CD4-positive, CD25-positive, alpha-beta regulatory T cell (primary cell): ENCODE measurements at regions not wholly inside any gene's neighbourhood (a gene's known extent, or its start where the extent isn't known, plus 50 kb on each side); places are given as distances from the start of the nearest gene placed in this dataset.
A peak's percentile ranks its signal among the peaks of the same experiment; 100 is the strongest.
"Not testable (repeated sequence)": the region's sequence is repeated elsewhere in the genome, so short reads cannot be mapped to it uniquely, and the experiment has no call there.

ENCODE experiments used
- ATAC-seq, 2 donors: fragments of 150-1000 bp; cut with Tn5 transposase; one replicate each; pipeline ENCODE4 v1.10.0; 2021; ENCODE audit warnings: low read depth in 2 of 2, moderate number of reproducible peaks in 2 of 2, moderate library complexity in 1 of 2
- DNase-seq, 3 donors: peaks; one replicate each; pipeline versions ENCODE4 v3.0.0 to v3.0.0-alpha.2; 2012 to 2022; ENCODE audit warnings: mixed read lengths in 1 of 3
- H3K27ac ChIP-seq: one replicate; pipeline ENCODE4 v1.7.0; 2013; ENCODE audit warnings: mild to moderate bottlenecking, low read length; ENCODE audit not compliant: insufficient read depth, poor library complexity, severe bottlenecking
- H3K27me3 ChIP-seq: one replicate; pipeline ENCODE4 v1.7.0; 2013; ENCODE audit warnings: low read length; ENCODE audit not compliant: control insufficient read depth, insufficient read depth
- H3K36me3 ChIP-seq: one replicate; pipeline ENCODE4 v1.7.0; 2013; ENCODE audit warnings: mild to moderate bottlenecking, low read length, moderate library complexity; ENCODE audit not compliant: control insufficient read depth, insufficient read depth
- H3K4me1 ChIP-seq: 2 replicates; pipeline ENCODE4 v1.7.0; 2013; ENCODE audit warnings: mild to moderate bottlenecking, low read length; ENCODE audit not compliant: insufficient read depth, control insufficient read depth, poor library complexity, severe bottlenecking
- H3K4me3 ChIP-seq: one replicate; pipeline ENCODE4 v1.7.0; 2013; ENCODE audit warnings: low read depth, mild to moderate bottlenecking, low read length, moderate library complexity
- H3K9me3 ChIP-seq, 2 experiments: 1 replicate in 1 of 2; 2 replicates in 1 of 2; pipeline ENCODE4 v1.7.0; 2013; ENCODE audit warnings: low read length in 2 of 2, mild to moderate bottlenecking in 1 of 2, moderate library complexity in 1 of 2; ENCODE audit not compliant: control insufficient read depth in 2 of 2
- H3K27ac Mint-ChIP-seq, 3 donors: one replicate each; pipeline ENCODE4 v1.8.0; 2020 to 2022; ENCODE audit warnings: mild to moderate bottlenecking in 3 of 3, mixed read lengths in 3 of 3, moderate library complexity in 2 of 3
- H3K27me3 Mint-ChIP-seq: one replicate; pipeline ENCODE4 v1.8.0; 2022; ENCODE audit warnings: mild to moderate bottlenecking, mixed read lengths
- H3K36me3 Mint-ChIP-seq: one replicate; pipeline ENCODE4 v1.8.0; 2020; ENCODE audit warnings: mixed read lengths
- H3K4me1 Mint-ChIP-seq, 4 donors: one replicate each; pipeline ENCODE4 v1.8.0; 2020 to 2022; ENCODE audit warnings: mixed read lengths in 4 of 4, mild to moderate bottlenecking in 1 of 4
- H3K4me3 Mint-ChIP-seq, 4 donors: one replicate each; pipeline ENCODE4 v1.8.0; 2020 to 2022; ENCODE audit warnings: mild to moderate bottlenecking in 4 of 4, mixed read lengths in 4 of 4, moderate library complexity in 3 of 4
- H3K9me3 Mint-ChIP-seq, 7 donors: one replicate each; pipeline ENCODE4 v1.8.0; 2020 to 2022; ENCODE audit warnings: mixed read lengths in 7 of 7, mild to moderate bottlenecking in 3 of 7, moderate library complexity in 2 of 7

DNA sequence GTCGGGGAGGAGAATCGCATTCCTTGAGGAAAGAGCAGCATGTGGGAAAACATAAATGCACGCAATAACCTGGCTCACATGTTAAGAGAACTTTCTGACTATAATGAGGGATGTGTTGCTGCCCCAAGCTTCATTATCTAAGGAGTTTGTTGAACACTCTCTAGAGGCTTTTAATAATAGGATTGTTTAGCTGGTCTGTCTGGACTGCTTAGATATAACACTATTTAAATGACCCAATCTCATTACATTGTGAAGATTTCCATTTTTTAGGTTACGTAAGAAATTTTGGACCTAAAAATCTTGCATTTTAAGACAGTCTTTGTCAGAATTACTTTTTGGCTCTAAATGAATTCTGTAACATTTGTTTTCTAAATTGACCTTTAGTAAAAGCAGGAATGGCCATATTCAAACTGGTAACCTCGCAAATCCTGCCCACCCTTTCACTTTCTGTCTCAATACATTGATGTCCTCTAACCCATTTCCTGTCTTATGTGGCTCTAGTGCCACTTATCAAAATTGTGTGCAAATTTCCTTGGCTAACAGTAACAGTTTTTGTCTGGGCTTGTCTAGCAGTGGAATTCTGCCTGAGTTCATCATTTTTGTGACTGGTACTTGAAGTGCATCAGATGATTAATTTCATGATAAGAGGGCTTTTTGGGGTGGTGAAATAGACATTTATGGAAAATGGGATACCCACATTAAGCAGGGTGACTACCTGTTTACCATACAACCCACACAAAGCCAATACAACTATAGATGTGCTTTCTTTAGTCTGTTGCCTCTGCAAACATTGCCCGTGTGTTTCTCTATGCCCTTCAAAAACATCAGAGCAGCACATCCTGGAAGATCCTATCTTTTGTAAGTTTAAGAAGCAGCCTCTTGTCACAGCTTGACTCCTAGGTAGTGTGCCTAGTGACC, 61.6 kb upstream of the IKBKE start:
- H3K4me1 Mint-ChIP-seq, H3K4me3 Mint-ChIP-seq, H3K27me3 ChIP-seq, H3K9me3 ChIP-seq, H3K27ac Mint-ChIP-seq, H3K4me1 ChIP-seq, H3K4me3 ChIP-seq, H3K9me3 Mint-ChIP-seq, DNase-seq, H3K36me3 ChIP-seq, ATAC-seq, H3K27ac ChIP-seq, H3K27me3 Mint-ChIP-seq: not testable (repeated sequence)
- H3K36me3 Mint-ChIP-seq, result peaks cover 16% of the 10 kb centered on the region

GRCh38 chr1:206411321-206411720, 59.0 kb upstream of the IKBKE start:
- Histone ChIP-seq H3K9me3 (no peaks in the 10 kb centered on the region), H3K4me1 (no peaks in the 10 kb centered on the region), H3K27me3 (no peaks in the 10 kb centered on the region), H3K27ac (no peak overlapping the region), H3K36me3 (peaks cover 5% of the 10 kb centered on the region), H3K4me3 (no peak overlapping the region)
- Mint-ChIP-seq H3K4me3 (no peak overlapping the region), H3K9me3 (no peaks in the 10 kb centered on the region), H3K27me3 (no peaks in the 10 kb centered on the region), H3K36me3 (peaks cover 34% of the 10 kb centered on the region), H3K27ac (peak overlapping the region in 1 of 3 donors; percentile 36), H3K4me1 (peaks cover 0 to 5% (median 0%) of the 10 kb centered on the region in 4 donors)
- no peak for DNase-seq
- no peak for ATAC-seq

GRCh38 chr1:206415942-206416341, 54.3 kb upstream of the IKBKE start:
- Histone ChIP-seq H3K27ac (no peak overlapping the region), H3K9me3 (no peaks in the 10 kb centered on the region), H3K4me3 (no peak overlapping the region), H3K4me1 (no peaks in the 10 kb centered on the region), H3K36me3 (peaks cover 35% of the 10 kb centered on the region), H3K27me3 (no peaks in the 10 kb centered on the region)
- H3K36me3 Mint-ChIP-seq, result peaks cover 52% of the 10 kb centered on the region
- H3K9me3 Mint-ChIP-seq, result no peaks in the 10 kb centered on the region
- no peak overlapping the region for H3K4me3 Mint-ChIP-seq
- no peaks in the 10 kb centered on the region for H3K4me1 Mint-ChIP-seq
- ATAC-seq (no peak), DNase-seq (no peak)
- no peak overlapping the region for H3K27ac Mint-ChIP-seq
- H3K27me3 Mint-ChIP-seq, result no peaks in the 10 kb centered on the region

DNA sequence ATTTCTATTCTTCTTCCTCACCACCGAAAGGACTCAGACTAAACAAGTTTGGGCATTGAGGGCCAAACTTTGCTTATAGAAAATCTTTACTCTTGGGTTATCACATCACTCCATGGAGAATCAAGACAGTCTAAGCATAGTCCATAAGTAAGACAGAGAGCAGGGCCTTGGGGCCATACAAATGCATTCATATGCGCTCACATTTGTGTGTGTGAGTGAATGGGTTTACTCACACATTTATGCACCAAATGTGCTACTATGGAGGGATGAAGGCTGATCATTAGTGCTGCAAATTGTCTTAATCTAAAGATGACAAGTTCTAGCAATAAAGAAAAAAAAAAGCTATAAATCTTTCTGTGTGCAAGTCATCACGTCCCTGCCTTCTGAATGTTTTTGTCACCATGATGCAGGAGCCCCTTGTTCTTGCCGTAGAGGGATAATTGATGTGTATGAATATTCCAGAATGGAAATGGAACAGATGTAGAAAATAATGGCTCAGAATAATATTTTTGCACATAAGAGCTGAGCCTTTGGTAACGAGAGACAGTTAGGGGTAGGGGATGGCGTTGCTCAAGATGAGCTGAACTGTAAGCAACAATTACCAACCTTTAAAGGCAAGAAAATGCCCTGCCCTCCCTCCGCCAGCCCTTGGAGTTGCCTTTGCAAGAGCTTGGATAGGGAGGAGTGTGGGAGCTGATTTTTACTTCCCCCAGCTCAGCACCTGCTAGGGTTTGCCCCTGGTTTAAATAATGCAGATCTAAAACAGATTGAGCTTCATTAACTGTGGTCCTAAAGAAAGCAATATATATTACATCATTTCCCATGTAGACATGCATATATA, 52.3 kb upstream of the IKBKE start:
- H3K36me3 Mint-ChIP-seq, result peaks cover 54% of the 10 kb centered on the region
- no peaks in the 10 kb centered on the region for H3K27me3 Mint-ChIP-seq
- peak overlapping the region in 1 of 3 donors; percentile 23 for H3K27ac Mint-ChIP-seq
- no peak for ATAC-seq
- DNase-seq, result no peak
- H3K27ac ChIP-seq, result no peak overlapping the region
- no peaks in the 10 kb centered on the region for H3K4me1 Mint-ChIP-seq
- H3K4me3 ChIP-seq, result no peak overlapping the region
- no peaks in the 10 kb centered on the region for H3K9me3 ChIP-seq
- no peaks in the 10 kb centered on the region for H3K4me1 ChIP-seq
- H3K9me3 Mint-ChIP-seq, result no peaks in the 10 kb centered on the region
- H3K4me3 Mint-ChIP-seq, result no peak overlapping the region
- H3K27me3 ChIP-seq, result no peaks in the 10 kb centered on the region
- peaks cover 54% of the 10 kb centered on the region for H3K36me3 ChIP-seq

GRCh38 chr1:206419250-206419649, 51.0 kb upstream of the IKBKE start:
- peaks cover 58% of the 10 kb centered on the region for H3K36me3 Mint-ChIP-seq

DNA sequence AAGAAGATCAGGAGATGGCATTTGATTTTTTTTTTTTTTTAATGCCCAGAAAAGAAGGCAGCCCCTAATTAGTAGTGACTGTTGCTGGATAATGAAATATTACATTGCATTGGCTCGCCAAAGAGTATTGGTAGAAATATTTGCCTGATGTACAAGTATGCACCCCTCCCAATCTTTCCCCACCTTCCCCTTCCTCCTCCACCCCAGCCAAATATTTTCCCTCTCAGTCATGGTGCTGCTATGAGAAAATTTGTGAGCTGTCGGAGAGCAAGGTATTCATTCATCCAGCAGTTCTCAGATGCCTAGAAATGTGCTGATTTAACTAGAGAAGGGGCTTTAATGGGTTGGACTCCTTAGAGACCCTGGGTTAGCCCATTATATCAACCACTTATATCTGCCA, 50.5 kb upstream of the IKBKE start:
- Histone ChIP-seq H3K36me3 (peaks cover 58% of the 10 kb centered on the region), H3K4me1 (no peaks in the 10 kb centered on the region), H3K9me3 (no peaks in the 10 kb centered on the region), H3K27ac (no peak overlapping the region), H3K27me3 (no peaks in the 10 kb centered on the region), H3K4me3 (no peak overlapping the region)
- ATAC-seq, result no peak
- Mint-ChIP-seq H3K36me3 (peaks cover 53% of the 10 kb centered on the region), H3K4me1 (no peaks in the 10 kb centered on the region), H3K27ac (peak overlapping the region in 1 of 3 donors; percentile 20), H3K27me3 (no peaks in the 10 kb centered on the region), H3K9me3 (no peaks in the 10 kb centered on the region), H3K4me3 (no peak overlapping the region)
- no peak for DNase-seq

More at GRCh38 chr1:206419250-206419649, 51.0 kb upstream of the IKBKE start:
- H3K27me3 Mint-ChIP-seq, result no peaks in the 10 kb centered on the region
- no peaks in the 10 kb centered on the region for H3K4me1 Mint-ChIP-seq
- no peaks in the 10 kb centered on the region for H3K9me3 Mint-ChIP-seq
- H3K27me3 ChIP-seq, result no peaks in the 10 kb centered on the region
- H3K4me3 ChIP-seq, result no peak overlapping the region
- ATAC-seq, result no peak
- H3K36me3 ChIP-seq, result peaks cover 55% of the 10 kb centered on the region
- H3K4me1 ChIP-seq, result no peaks in the 10 kb centered on the region
- DNase-seq, result no peak
- no peaks in the 10 kb centered on the region for H3K9me3 ChIP-seq
- no peak overlapping the region for H3K4me3 Mint-ChIP-seq
- no peak overlapping the region for H3K27ac Mint-ChIP-seq
- H3K27ac ChIP-seq, result no peak overlapping the region

DNA sequence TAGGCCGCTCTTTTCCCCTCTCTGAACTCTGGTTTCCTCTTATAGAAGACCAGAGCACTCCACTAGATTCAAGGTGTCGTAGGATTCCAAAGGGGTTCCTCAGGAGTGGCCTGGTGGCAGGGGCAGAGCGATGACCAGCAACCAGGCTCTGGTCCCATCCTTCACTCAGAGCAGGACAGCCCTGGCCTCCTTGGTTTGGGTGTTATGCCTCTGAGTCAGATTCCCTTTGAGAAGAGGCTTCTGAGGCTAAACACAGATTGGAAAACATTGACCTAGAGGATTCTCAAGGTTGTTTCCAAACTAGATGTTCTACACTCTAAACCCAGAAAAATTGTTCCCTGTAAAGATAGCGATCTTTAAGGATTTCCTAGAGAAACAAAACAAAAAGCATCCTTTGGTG, 49.8 kb upstream of the IKBKE start:
- Mint-ChIP-seq H3K4me1 (no peaks in the 10 kb centered on the region), H3K27ac (no peak overlapping the region), H3K4me3 (no peak overlapping the region), H3K9me3 (no peaks in the 10 kb centered on the region), H3K27me3 (no peaks in the 10 kb centered on the region), H3K36me3 (peaks cover 52% of the 10 kb centered on the region)
- Histone ChIP-seq H3K4me3 (no peak overlapping the region), H3K27me3 (no peaks in the 10 kb centered on the region), H3K36me3 (peaks cover 61% of the 10 kb centered on the region), H3K9me3 (no peaks in the 10 kb centered on the region), H3K27ac (no peak overlapping the region), H3K4me1 (no peaks in the 10 kb centered on the region)
- ATAC-seq, result no peak
- DNase-seq, result no peak
